IMR-90 (cell line): ENCODE measurements at regions not wholly inside any gene's neighbourhood (a gene's known extent, or its start where the extent isn't known, plus 50 kb on each side); places are given as distances from the start of the nearest gene placed in this dataset.

Source experiments
- ATAC-seq: fragments of 200-7000 bp; cut with Tn5 transposase; 2 replicates; pipeline ENCODE4 v1.9.1; 2020; ENCODE audit warnings: low read depth, mild to moderate bottlenecking, moderate library complexity
- BruUV-seq: library from RNA; stranded (reverse); fragments of 400-500 nt; replicated peaks from 2 replicates; lab custom pipeline; 2021; lab: Mats Ljungman, UMichigan
- CTCF ChIA-PET: fragments of 300-600 bp; formaldehyde crosslinking; extraction: SDS; loops from one replicate; lab custom pipeline; 2021; ENCODE audit warnings: antibody characterized with exemption; lab: Yijun Ruan, JAX
- POLR2A ChIA-PET: fragments of 300-600 bp; sonication (Branson Sonifier 250); formaldehyde crosslinking; loops from one replicate; lab custom pipeline; 2022; ENCODE audit warnings: antibody characterized with exemption; ENCODE audit not compliant: unreplicated experiment; lab: Charles Lee
- DNase-seq: peaks from one replicate; pipeline ENCODE4 v3.0.0; 2013
- H2AFZ ChIP-seq: replicated peaks from 2 replicates; pipeline ENCODE3; 2013; ENCODE audit warnings: low read length, mild to moderate bottlenecking; ENCODE audit not compliant: poor library complexity
- H2AK5ac ChIP-seq: 2 replicates; pipeline ENCODE4 v1.6.1; 2013; ENCODE audit warnings: low read depth, low read length, inconsistent platforms
- H2AK9ac ChIP-seq: replicated peaks from 2 replicates; pipeline ENCODE3; 2013; ENCODE audit warnings: mild to moderate bottlenecking, low read depth, low read length, moderate library complexity; ENCODE audit not compliant: poor library complexity
- H2BK120ac ChIP-seq: 2 replicates; pipeline ENCODE4 v1.6.1; 2013; ENCODE audit warnings: low read depth, low read length, inconsistent platforms
- H2BK15ac ChIP-seq: 3 replicates; pipeline ENCODE4 v1.6.1; 2013; ENCODE audit warnings: low read depth, low read length, inconsistent platforms
- H2BK20ac ChIP-seq: 2 replicates; pipeline ENCODE4 v1.6.1; 2013; ENCODE audit warnings: low read depth, mild to moderate bottlenecking, inconsistent platforms, low read length, moderate library complexity
- H2BK5ac ChIP-seq: 2 replicates; pipeline ENCODE4 v1.6.1; 2013; ENCODE audit warnings: mild to moderate bottlenecking, low read depth, low read length, inconsistent platforms; ENCODE audit not compliant: poor library complexity, severe bottlenecking
- H3K14ac ChIP-seq: replicated peaks from 2 replicates; pipeline ENCODE4 v1.6.1; 2013; ENCODE audit warnings: low read depth, low read length, inconsistent platforms
- H3K18ac ChIP-seq: 2 replicates; pipeline ENCODE4 v1.6.1; 2013; ENCODE audit warnings: low read depth, low read length, control low read depth
- H3K23ac ChIP-seq: 2 replicates; pipeline ENCODE4 v1.6.1; 2013; ENCODE audit warnings: low read depth, low read length, inconsistent platforms
- H3K27ac ChIP-seq: 2 replicates; pipeline ENCODE4 v1.5.1; 2013; ENCODE audit warnings: mild to moderate bottlenecking, control low read depth, low read length; ENCODE audit not compliant: insufficient read depth
- H3K27me3 ChIP-seq: 2 replicates; pipeline ENCODE4 v1.6.1; 2013; ENCODE audit warnings: low read length; ENCODE audit not compliant: control insufficient read depth, insufficient read depth
- H3K36me3 ChIP-seq: 2 replicates; pipeline ENCODE4 v1.6.1; 2013; ENCODE audit warnings: low read length, mixed read lengths; ENCODE audit not compliant: control insufficient read depth, insufficient read depth
- H3K4ac ChIP-seq: 2 replicates; pipeline ENCODE4 v1.6.1; 2013; ENCODE audit warnings: low read depth, low read length, inconsistent platforms
- H3K4me1 ChIP-seq: 2 replicates; pipeline ENCODE4 v1.6.1; 2013; ENCODE audit warnings: low read length, mixed read lengths; ENCODE audit not compliant: control insufficient read depth, insufficient read depth
- H3K4me2 ChIP-seq: 2 replicates; pipeline ENCODE4 v1.6.1; 2013; ENCODE audit warnings: low read depth, mild to moderate bottlenecking, control low read depth, low read length, moderate library complexity
- H3K4me3 ChIP-seq: 2 replicates; pipeline ENCODE4 v1.5.1; 2013; ENCODE audit warnings: low read depth, mild to moderate bottlenecking, control low read depth, low read length, moderate library complexity; ENCODE audit not compliant: insufficient read depth
- H3K56ac ChIP-seq: 2 replicates; pipeline ENCODE4 v1.6.1; 2013; ENCODE audit warnings: low read length, inconsistent platforms; ENCODE audit not compliant: insufficient read depth; ENCODE audit errors: extremely low read depth
- H3K79me1 ChIP-seq, 2 experiments: 2 replicates each; pipeline ENCODE4 v1.6.1; 2013; ENCODE audit warnings: low read length in 2 of 2, inconsistent platforms in 1 of 2, low read depth in 1 of 2
- H3K9ac ChIP-seq: 2 replicates; pipeline ENCODE4 v1.6.1; 2013; ENCODE audit warnings: low read depth, low read length, control low read depth
- H3K9me1 ChIP-seq: 2 replicates; pipeline ENCODE4 v1.6.1; 2013; ENCODE audit warnings: low read length, inconsistent platforms; ENCODE audit not compliant: insufficient read depth
- H3K9me3 ChIP-seq: 2 replicates; pipeline ENCODE4 v1.6.1; 2013; ENCODE audit warnings: low read length; ENCODE audit not compliant: control insufficient read depth, insufficient read depth
- H4K20me1 ChIP-seq: 2 replicates; pipeline ENCODE4 v1.6.1; 2013; ENCODE audit warnings: low read length, inconsistent platforms; ENCODE audit not compliant: insufficient read depth
- H4K5ac ChIP-seq: 2 replicates; pipeline ENCODE4 v1.6.1; 2013; ENCODE audit warnings: mild to moderate bottlenecking, low read depth, low read length, control low read depth
- H4K8ac ChIP-seq, 2 experiments: 2 replicates each; pipeline ENCODE4 v1.6.1; 2013; ENCODE audit warnings: low read depth in 2 of 2, low read length in 2 of 2, control low read depth in 1 of 2, inconsistent platforms in 1 of 2
- H4K91ac ChIP-seq: 2 replicates; pipeline ENCODE4 v1.6.1; 2013; ENCODE audit warnings: low read depth, low read length, inconsistent platforms; ENCODE audit not compliant: insufficient read depth
- CEBPB ChIP-seq: IDR thresholded peaks from 2 replicates; pipeline ENCODE4 v1.6.1; 2012; ENCODE audit warnings: low read depth, low read length, improper control_type of control experiment
- CHD1 ChIP-seq: IDR thresholded peaks from 2 replicates; pipeline ENCODE4 v1.6.1; 2012; ENCODE audit warnings: low read depth, low read length, improper control_type of control experiment
- CTCF ChIP-seq: conservative IDR thresholded peaks from 2 replicates; pipeline ENCODE4 v1.5.1; 2012; ENCODE audit warnings: mild to moderate bottlenecking, low read depth, low read length, improper control_type of control experiment
- ELK1 ChIP-seq: fragments of 150-350 bp; IDR thresholded peaks from 2 replicates; pipeline ENCODE4 v1.6.1; 2016; ENCODE audit warnings: low read depth, mild to moderate bottlenecking, low read length, moderate library complexity, borderline replicate concordance
- FOS ChIP-seq: fragments of 150-350 bp; IDR thresholded peaks from 2 replicates; pipeline ENCODE4 v1.6.1; 2016; ENCODE audit warnings: low read depth, low read length
- MAFK ChIP-seq: IDR thresholded peaks from 2 replicates; pipeline ENCODE4 v1.6.1; 2012; ENCODE audit warnings: low read depth, low read length, improper control_type of control experiment
- MAZ ChIP-seq: IDR thresholded peaks from 2 replicates; pipeline ENCODE4 v1.6.1; 2012; ENCODE audit warnings: low read depth, mild to moderate bottlenecking, low read length, improper control_type of control experiment, moderate library complexity, borderline replicate concordance
- MXI1 ChIP-seq: IDR thresholded peaks from 2 replicates; pipeline ENCODE4 v1.6.1; 2012; ENCODE audit warnings: low read depth, mild to moderate bottlenecking, low read length, moderate library complexity, borderline replicate concordance
- NFE2L2 ChIP-seq: fragments of 150-350 bp; IDR thresholded peaks from 2 replicates; pipeline ENCODE4 v1.6.1; 2016; ENCODE audit warnings: low read depth, mild to moderate bottlenecking, low read length
- POLR2A ChIP-seq: IDR thresholded peaks from 2 replicates; pipeline ENCODE4 v1.6.1; 2012; ENCODE audit warnings: mild to moderate bottlenecking, low read depth, low read length
- RCOR1 ChIP-seq: IDR thresholded peaks from 2 replicates; pipeline ENCODE4 v1.6.1; 2012; ENCODE audit warnings: mild to moderate bottlenecking, low read length, improper control_type of control experiment; ENCODE audit not compliant: insufficient replicate concordance
- RFX5 ChIP-seq: IDR thresholded peaks from 2 replicates; pipeline ENCODE4 v1.8.0; 2012; ENCODE audit warnings: low read depth, mild to moderate bottlenecking, low read length, moderate library complexity
- USF2 ChIP-seq: fragments of 150-350 bp; IDR thresholded peaks from 2 replicates; pipeline ENCODE4 v1.6.1; 2017; ENCODE audit warnings: mild to moderate bottlenecking, antibody characterized with exemption, low read length, low read depth
- WGBS, 2 experiments: methylation state at CpG; one replicate each; pipeline versions ENCODE4 v1.1.5 to v1.1.7; 2013; ENCODE audit warnings: missing lambda C conversion rate in 2 of 2; ENCODE audit not compliant: insufficient read length in 1 of 2; ENCODE audit errors: extremely low coverage in 2 of 2; 5-methylcytosine and 5-hydroxymethylcytosine counted together
- dilution Hi-C: fragments of 300-500 bp; cut with HindIII; formaldehyde crosslinking; loops from one replicate; pipeline ENCODE4 v1.14.3; 2018; ENCODE audit warnings: low sequenced_read_pairs; ENCODE audit not compliant: unreplicated experiment
- in situ Hi-C: fragments of 300-500 bp; cut with MboI; formaldehyde crosslinking; loops from 3 replicates; pipeline ENCODE4 v1.14.3; 2019; ENCODE audit warnings: low sequenced_read_pairs, inconsistent platforms, mixed read lengths
- intact Hi-C: fragments of 100-400 bp; cut with micrococcal nuclease; formaldehyde crosslinking; loops from 2 replicates; pipeline ENCODE4 v1.10.0; 2022

- Histone ChIP-seq H2BK5ac (no peak overlapping the region), H2BK20ac (no peak overlapping the region), H3K56ac (no peak overlapping the region), H2AK9ac (no peak overlapping the region), H3K4me1 (no peaks in the 10 kb centered on the region), H4K20me1 (no peaks in the 10 kb centered on the region), H3K27ac (no peak overlapping the region), H2BK15ac (no peak overlapping the region), H4K5ac (no peak overlapping the region), H3K79me1 (no peaks in the 10 kb centered on the region), H3K4me2 (no peak overlapping the region), H3K9me1 (no peaks in the 10 kb centered on the region), H3K23ac (no peak overlapping the region), H4K8ac (no peak overlapping the region), H2AK5ac (no peak overlapping the region), H3K4ac (no peak overlapping the region), H2BK120ac (no peak overlapping the region), H3K36me3 (no peaks in the 10 kb centered on the region), H3K9me3 (peaks cover 2% of the 10 kb centered on the region), H2AFZ (no peak overlapping the region), H3K18ac (no peak overlapping the region), H3K14ac (no peak overlapping the region), H3K4me3 (no peak overlapping the region), H3K9ac (no peak overlapping the region), H4K91ac (no peak overlapping the region), H3K27me3 (no peaks in the 10 kb centered on the region)
- BruUV-seq, result no TSS peak
- ChIA-PET CTCF (no interaction called here), POLR2A (no interaction called here)
- DNase-seq, result no peak
- intact Hi-C loops, result no loop called here
- TF ChIP-seq MAZ, result no peak
- no peak for TF ChIP-seq USF2
- no peak for TF ChIP-seq ELK1
- no peak for TF ChIP-seq CEBPB
- no peak for TF ChIP-seq CHD1
- TF ChIP-seq MAFK, result no peak
- no peak for TF ChIP-seq RCOR1
- TF ChIP-seq POLR2A, result no peak
- no peak for TF ChIP-seq FOS
- TF ChIP-seq NFE2L2, result no peak
- TF ChIP-seq MXI1, result no peak
- no peak for TF ChIP-seq CTCF
- TF ChIP-seq RFX5, result no peak
- no CpG with 5 or more reads among the region's 1 CpG for WGBS, 2 experiments
- in situ Hi-C loops, result no loop called here
- no peak for ATAC-seq
- dilution Hi-C loops, result no loop called here
Measured at GRCh38 chr18:64401268-64402060, 252.6 kb upstream of the LINC00305 start.
